PC-3 (cell line): ENCODE measurements at regions not wholly inside any gene's neighbourhood (a gene's known extent, or its start where the extent isn't known, plus 50 kb on each side); places are given as distances from the start of the nearest gene placed in this dataset.
A peak's percentile ranks its signal among the peaks of the same experiment; 100 is the strongest.

Experiments
- ATAC-seq: fragments of 200-7000 bp; cut with Tn5 transposase; 2 replicates; pipeline ENCODE4 v1.9.1; 2020; ENCODE audit warnings: mild to moderate bottlenecking, moderate library complexity
- BruUV-seq: library from RNA; stranded (reverse); fragments of 400-500 nt; replicated peaks from 2 replicates; lab custom pipeline; 2021; lab: Mats Ljungman, UMichigan
- CTCF ChIA-PET: fragments of 300-600 bp; sonication (Branson Sonifier 250); formaldehyde crosslinking; loops from one replicate; lab custom pipeline; 2022; ENCODE audit warnings: antibody characterized with exemption; lab: Charles Lee
- POLR2A ChIA-PET: fragments of 300-600 bp; sonication (Branson Sonifier 250); formaldehyde crosslinking; loops from one replicate; lab custom pipeline; 2022; ENCODE audit warnings: antibody characterized with exemption; ENCODE audit not compliant: unreplicated experiment; lab: Charles Lee
- DNase-seq: peaks from one replicate; pipeline ENCODE4 v3.0.0-alpha.2; 2015
- H2AFZ ChIP-seq: fragments of 300-600 bp; sonication (generic); 2 replicates; pipeline ENCODE4 v1.6.0; 2016; ENCODE audit warnings: antibody characterized with exemption, low read length
- H3F3A ChIP-seq: fragments of 300-600 bp; sonication (generic); one replicate; pipeline ENCODE4 v1.6.0; 2017; ENCODE audit warnings: antibody characterized with exemption, low read length, control low read depth, mild to moderate bottlenecking; ENCODE audit not compliant: unreplicated experiment
- H3K27ac ChIP-seq: fragments of 300-600 bp; sonication (generic); 2 replicates; pipeline ENCODE4 v1.5.1; 2016; ENCODE audit warnings: mild to moderate bottlenecking, low read length
- H3K27me3 ChIP-seq: fragments of 300-600 bp; sonication (generic); 2 replicates; pipeline ENCODE4 v1.6.1; 2016; ENCODE audit warnings: low read length, mixed read lengths
- H3K36me3 ChIP-seq: fragments of 300-600 bp; sonication (generic); 2 replicates; pipeline ENCODE4 v1.6.1; 2016; ENCODE audit warnings: low read depth, mixed run types, low read length, mixed read lengths
- H3K4me1 ChIP-seq: fragments of 300-600 bp; sonication (generic); 2 replicates; pipeline ENCODE4 v1.5.1; 2016; ENCODE audit warnings: low read length; ENCODE audit not compliant: insufficient read depth
- H3K4me2 ChIP-seq: fragments of 300-600 bp; sonication (generic); 2 replicates; pipeline ENCODE4 v1.6.0; 2016; ENCODE audit warnings: low read length
- H3K4me3 ChIP-seq: fragments of 300-600 bp; sonication (generic); 2 replicates; pipeline ENCODE4 v1.5.1; 2016; ENCODE audit warnings: mild to moderate bottlenecking, low read length, mixed read lengths
- H3K79me2 ChIP-seq: fragments of 300-600 bp; sonication (generic); 2 replicates; pipeline ENCODE4 v1.6.1; 2017; ENCODE audit warnings: low read length, mixed read lengths
- H3K9ac ChIP-seq: fragments of 300-600 bp; sonication (generic); 2 replicates; pipeline ENCODE4 v1.6.0; 2016; ENCODE audit warnings: mild to moderate bottlenecking, low read length
- H3K9me2 ChIP-seq: fragments of 300-600 bp; sonication (generic); replicated peaks from 2 replicates; pipeline ENCODE4 v1.6.1; 2016; ENCODE audit warnings: mixed run types, low read length, mixed read lengths
- H3K9me3 ChIP-seq: fragments of 300-600 bp; sonication (generic); 2 replicates; pipeline ENCODE4 v1.6.1; 2016; ENCODE audit warnings: low read length, mixed read lengths
- H4K20me1 ChIP-seq: fragments of 300-600 bp; sonication (generic); 2 replicates; pipeline ENCODE4 v1.6.1; 2016; ENCODE audit warnings: low read length, mixed read lengths
- EZH2 ChIP-seq: fragments of 300-600 bp; sonication (generic); IDR thresholded peaks from one replicate; pipeline ENCODE4 v1.6.1; 2017; ENCODE audit warnings: antibody characterized with exemption, mild to moderate bottlenecking, low read length; ENCODE audit not compliant: unreplicated experiment
- EZH2phosphoT487 ChIP-seq: fragments of 300-600 bp; sonication (generic); IDR thresholded peaks from 2 replicates; pipeline ENCODE4 v1.6.1; 2018; ENCODE audit warnings: mild to moderate bottlenecking, antibody characterized with exemption, low read length, borderline replicate concordance
- intact Hi-C: fragments of 100-400 bp; cut with micrococcal nuclease; formaldehyde crosslinking; loops from 2 replicates; pipeline ENCODE4 v1.9.0; 2023
- TF ChIP-seq, protein P1 (sequence below): fragments of 300-600 bp; sonication (generic); conservative IDR thresholded peaks from 2 replicates; pipeline ENCODE4 v1.5.1; 2017; ENCODE audit warnings: antibody characterized with exemption, low read depth, mild to moderate bottlenecking, low read length

DNA sequence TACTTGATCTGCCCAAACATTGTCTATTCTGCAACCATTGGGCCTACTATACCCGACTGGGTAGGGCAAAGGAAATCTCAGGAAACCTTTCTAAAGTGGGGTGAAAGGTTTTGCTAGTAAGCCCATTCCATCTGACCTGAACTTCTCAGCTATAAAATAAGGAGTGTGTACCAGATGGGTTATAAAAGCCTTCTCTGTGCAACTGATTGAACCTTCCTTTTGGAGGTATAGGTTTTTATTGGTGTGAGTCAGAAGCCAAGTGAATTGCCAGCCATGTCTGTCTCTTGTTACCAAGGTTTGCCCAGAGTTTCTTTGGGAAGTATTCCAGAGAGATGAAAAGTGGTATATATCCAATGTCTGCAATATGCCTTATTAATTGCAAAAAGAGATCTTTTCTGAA is 1271.0 kb upstream of the WWC1 start:
- no peak for ATAC-seq
- no peak overlapping the region for H3K4me2 ChIP-seq
- no peaks in the 10 kb centered on the region for H3F3A ChIP-seq
- BruUV-seq: no TSS peak
- no peaks in the 10 kb centered on the region for H3K9me2 ChIP-seq
- TF ChIP-seq EZH2 (no peak), EZH2phosphoT487 (no peak)
- TF ChIP-seq, protein P1, sequence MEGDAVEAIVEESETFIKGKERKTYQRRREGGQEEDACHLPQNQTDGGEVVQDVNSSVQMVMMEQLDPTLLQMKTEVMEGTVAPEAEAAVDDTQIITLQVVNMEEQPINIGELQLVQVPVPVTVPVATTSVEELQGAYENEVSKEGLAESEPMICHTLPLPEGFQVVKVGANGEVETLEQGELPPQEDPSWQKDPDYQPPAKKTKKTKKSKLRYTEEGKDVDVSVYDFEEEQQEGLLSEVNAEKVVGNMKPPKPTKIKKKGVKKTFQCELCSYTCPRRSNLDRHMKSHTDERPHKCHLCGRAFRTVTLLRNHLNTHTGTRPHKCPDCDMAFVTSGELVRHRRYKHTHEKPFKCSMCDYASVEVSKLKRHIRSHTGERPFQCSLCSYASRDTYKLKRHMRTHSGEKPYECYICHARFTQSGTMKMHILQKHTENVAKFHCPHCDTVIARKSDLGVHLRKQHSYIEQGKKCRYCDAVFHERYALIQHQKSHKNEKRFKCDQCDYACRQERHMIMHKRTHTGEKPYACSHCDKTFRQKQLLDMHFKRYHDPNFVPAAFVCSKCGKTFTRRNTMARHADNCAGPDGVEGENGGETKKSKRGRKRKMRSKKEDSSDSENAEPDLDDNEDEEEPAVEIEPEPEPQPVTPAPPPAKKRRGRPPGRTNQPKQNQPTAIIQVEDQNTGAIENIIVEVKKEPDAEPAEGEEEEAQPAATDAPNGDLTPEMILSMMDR: no peak
- no peaks in the 10 kb centered on the region for H4K20me1 ChIP-seq
- H3K4me1 ChIP-seq: no peaks in the 10 kb centered on the region
- H3K4me3 ChIP-seq: no peak overlapping the region
- intact Hi-C loops: no loop called here
- H2AFZ ChIP-seq: no peak overlapping the region
- no peaks in the 10 kb centered on the region for H3K27me3 ChIP-seq
- H3K79me2 ChIP-seq: no peaks in the 10 kb centered on the region
- ChIA-PET POLR2A (no interaction called here), CTCF (no interaction called here)
- H3K9ac ChIP-seq: no peak overlapping the region
- no peak overlapping the region for H3K27ac ChIP-seq
- no peaks in the 10 kb centered on the region for H3K9me3 ChIP-seq
- no peaks in the 10 kb centered on the region for H3K36me3 ChIP-seq
- no peak for DNase-seq

- no peak for ATAC-seq
- CTCF ChIA-PET: no interaction called here
Measured at GRCh38 chr5:167029488-167029887, 1262.0 kb upstream of the WWC1 start.

GRCh38 chr5:167030500-167031120 is 1260.8 kb upstream of the WWC1 start:
- Histone ChIP-seq H4K20me1 (no peaks in the 10 kb centered on the region), H3K9me2 (no peaks in the 10 kb centered on the region), H3K27me3 (no peaks in the 10 kb centered on the region), H3K27ac (no peak overlapping the region), H3K4me1 (no peaks in the 10 kb centered on the region), H3K36me3 (no peaks in the 10 kb centered on the region), H3K4me2 (no peak overlapping the region), H3K79me2 (no peaks in the 10 kb centered on the region), H3K9ac (no peak overlapping the region), H2AFZ (no peak overlapping the region), H3K9me3 (no peaks in the 10 kb centered on the region), H3F3A (no peaks in the 10 kb centered on the region), H3K4me3 (no peak overlapping the region)
- intact Hi-C loops: no loop called here
- CTCF ChIA-PET: no interaction called here
- TF ChIP-seq EZH2phosphoT487: no peak
- TF ChIP-seq, protein P1: 0 out of 2 replicates have a peak, but pooled peaks have one; percentile 25
- ATAC-seq: no peak
- POLR2A ChIA-PET: no interaction called here
- no TSS peak for BruUV-seq
- DNase-seq: no peak

More at GRCh38 chr5:167029488-167029887, 1262.0 kb upstream of the WWC1 start:
- TF ChIP-seq EZH2 (no peak), EZH2phosphoT487 (no peak)
- TF ChIP-seq, protein P1: no peak
- POLR2A ChIA-PET: no interaction called here
- no peak overlapping the region for H3K4me2 ChIP-seq
- no peak overlapping the region for H2AFZ ChIP-seq
- H3F3A ChIP-seq: no peaks in the 10 kb centered on the region
- H4K20me1 ChIP-seq: no peaks in the 10 kb centered on the region
- H3K27me3 ChIP-seq: no peaks in the 10 kb centered on the region
- no peaks in the 10 kb centered on the region for H3K4me1 ChIP-seq
- no peak overlapping the region for H3K9ac ChIP-seq
- BruUV-seq: no TSS peak
- no peak overlapping the region for H3K4me3 ChIP-seq
- no peak overlapping the region for H3K27ac ChIP-seq
- no peaks in the 10 kb centered on the region for H3K9me2 ChIP-seq
- DNase-seq: no peak
- no peaks in the 10 kb centered on the region for H3K36me3 ChIP-seq
- intact Hi-C loops: no loop called here
- no peaks in the 10 kb centered on the region for H3K9me3 ChIP-seq
- H3K79me2 ChIP-seq: no peaks in the 10 kb centered on the region
